PC-9 (cell line): ENCODE measurements at regions not wholly inside any gene's neighbourhood (a gene's known extent, or its start where the extent isn't known, plus 50 kb on each side); places are given as distances from the start of the nearest gene placed in this dataset.

Experiments used
- BruUV-seq: library from RNA; stranded (reverse); fragments of 400-500 nt; replicated peaks from 2 replicates; lab custom pipeline; 2021; lab: Mats Ljungman, UMichigan
- CTCF ChIA-PET: fragments of 300-600 bp; sonication (Branson Sonifier 250); formaldehyde crosslinking; loops from one replicate; lab custom pipeline; 2022; ENCODE audit warnings: antibody characterized with exemption; lab: Charles Lee
- POLR2A ChIA-PET: fragments of 300-600 bp; sonication (Branson Sonifier 250); formaldehyde crosslinking; loops from one replicate; lab custom pipeline; 2022; ENCODE audit warnings: antibody characterized with exemption; ENCODE audit not compliant: unreplicated experiment; lab: Charles Lee
- DNase-seq, 2 experiments: peaks; one replicate each; pipeline versions ENCODE4 v3.0.0 to v3.0.0-alpha.2; 2015 to 2022; ENCODE audit warnings: mixed read lengths in 1 of 2
- H2AFZ ChIP-seq: fragments of 200-600 bp; sonication (generic); 2 replicates; pipeline ENCODE4 v1.8.1; 2017; ENCODE audit warnings: antibody characterized with exemption
- H3F3A ChIP-seq: fragments of 200-600 bp; sonication (generic); 2 replicates; pipeline ENCODE4 v1.8.1; 2017; ENCODE audit warnings: antibody characterized with exemption, mild to moderate bottlenecking, low read depth; ENCODE audit not compliant: insufficient read depth
- H3K27ac ChIP-seq: fragments of 200-600 bp; sonication (generic); 2 replicates; pipeline ENCODE4 v1.6.1; 2016; ENCODE audit warnings: mixed run types
- H3K27me3 ChIP-seq: fragments of 200-600 bp; sonication (generic); 2 replicates; pipeline ENCODE4 v1.6.1; 2016; ENCODE audit warnings: low read depth, mixed run types; ENCODE audit not compliant: insufficient read depth
- H3K36me3 ChIP-seq: fragments of 200-600 bp; sonication (generic); 2 replicates; pipeline ENCODE4 v1.6.1; 2016; ENCODE audit warnings: low read depth, mixed run types
- H3K4me1 ChIP-seq: fragments of 200-600 bp; sonication (generic); replicated peaks from 2 replicates; pipeline ENCODE4 v1.6.1; 2016; ENCODE audit warnings: mixed run types; ENCODE audit not compliant: insufficient read depth
- H3K4me2 ChIP-seq: fragments of 200-600 bp; sonication (generic); 2 replicates; pipeline ENCODE4 v1.6.1; 2017; ENCODE audit warnings: mixed run types
- H3K4me3 ChIP-seq: fragments of 200-600 bp; sonication (generic); 2 replicates; pipeline ENCODE4 v1.6.1; 2016; ENCODE audit warnings: mixed run types
- H3K79me2 ChIP-seq: fragments of 200-600 bp; sonication (generic); 2 replicates; pipeline ENCODE4 v1.6.1; 2017; ENCODE audit warnings: low read depth, mixed run types
- H3K9me2 ChIP-seq: fragments of 200-600 bp; sonication (generic); 2 replicates; pipeline ENCODE4 v1.8.1; 2017; ENCODE audit warnings: mild to moderate bottlenecking; ENCODE audit not compliant: insufficient read depth
- H3K9me3 ChIP-seq: fragments of 200-600 bp; sonication (generic); 2 replicates; pipeline ENCODE4 v1.8.1; 2016; ENCODE audit warnings: low read depth; ENCODE audit not compliant: insufficient read depth
- H4K20me1 ChIP-seq: fragments of 200-600 bp; sonication (generic); 2 replicates; pipeline ENCODE4 v1.8.1; 2017; ENCODE audit not compliant: insufficient read depth
- CTCF ChIP-seq: fragments of 200-600 bp; sonication (generic); conservative IDR thresholded peaks from 2 replicates; pipeline ENCODE4 v1.6.1; 2017; ENCODE audit warnings: mixed run types, antibody characterized with exemption, mild to moderate bottlenecking, moderate library complexity
- EZH2 ChIP-seq: fragments of 200-600 bp; sonication (generic); IDR thresholded peaks from 2 replicates; pipeline ENCODE4 v1.8.0; 2017; ENCODE audit warnings: antibody characterized with exemption, low read depth
- intact Hi-C: fragments of 100-400 bp; cut with micrococcal nuclease; formaldehyde crosslinking; loops from one replicate; pipeline ENCODE4 v1.10.0; 2022; ENCODE audit not compliant: unreplicated experiment

- H3K79me2 ChIP-seq, result no peaks in the 10 kb centered on the region
- H3K27me3 ChIP-seq, result no peaks in the 10 kb centered on the region
- H4K20me1 ChIP-seq, result no peaks in the 10 kb centered on the region
- TF ChIP-seq EZH2 (no peak), CTCF (no peak)
- no peak overlapping the region for H3K4me2 ChIP-seq
- CTCF ChIA-PET, result no interaction called here
- intact Hi-C loops, result no loop called here
- no peaks in the 10 kb centered on the region for H3K9me3 ChIP-seq
- no peaks in the 10 kb centered on the region for H3K9me2 ChIP-seq
- no peak overlapping the region for H3K4me3 ChIP-seq
- POLR2A ChIA-PET, result no interaction called here
- no peak overlapping the region for H3K27ac ChIP-seq
- H3K36me3 ChIP-seq, result no peaks in the 10 kb centered on the region
- no peak for DNase-seq
- no peaks in the 10 kb centered on the region for H3F3A ChIP-seq
- no TSS peak for BruUV-seq
- H3K4me1 ChIP-seq, result no peaks in the 10 kb centered on the region
- no peak overlapping the region for H2AFZ ChIP-seq
Observed at GRCh38 chr2:67802824-67803223, 260.0 kb downstream of the C1D start.

- ChIA-PET CTCF (no interaction called here), POLR2A (no interaction called here)
- no TSS peak for BruUV-seq
- no peak overlapping the region for H2AFZ ChIP-seq
- H3K4me3 ChIP-seq, result no peak overlapping the region
- no peaks in the 10 kb centered on the region for H3K27me3 ChIP-seq
- no peaks in the 10 kb centered on the region for H4K20me1 ChIP-seq
- H3K4me1 ChIP-seq, result no peaks in the 10 kb centered on the region
- no peak for DNase-seq
- no peak overlapping the region for H3K27ac ChIP-seq
- no peaks in the 10 kb centered on the region for H3K9me2 ChIP-seq
- no peaks in the 10 kb centered on the region for H3F3A ChIP-seq
- TF ChIP-seq CTCF (no peak), EZH2 (no peak)
- no peaks in the 10 kb centered on the region for H3K79me2 ChIP-seq
- no peak overlapping the region for H3K4me2 ChIP-seq
- no peaks in the 10 kb centered on the region for H3K9me3 ChIP-seq
- no peaks in the 10 kb centered on the region for H3K36me3 ChIP-seq
- intact Hi-C loops, result no loop called here
Observed at GRCh38 chr2:67806816-67807215, 256.0 kb downstream of the C1D start.

GRCh38 chr2:67808112-67808511, 254.7 kb downstream of the C1D start:
- ChIA-PET CTCF (no interaction called here), POLR2A (no interaction called here)
- intact Hi-C loops, result no loop called here
- Histone ChIP-seq H3K27ac (no peak overlapping the region), H3K9me3 (no peaks in the 10 kb centered on the region), H3F3A (no peaks in the 10 kb centered on the region), H3K79me2 (no peaks in the 10 kb centered on the region), H2AFZ (no peak overlapping the region), H3K4me2 (no peak overlapping the region), H3K9me2 (no peaks in the 10 kb centered on the region), H3K36me3 (no peaks in the 10 kb centered on the region), H4K20me1 (no peaks in the 10 kb centered on the region), H3K4me1 (no peaks in the 10 kb centered on the region), H3K27me3 (no peaks in the 10 kb centered on the region), H3K4me3 (no peak overlapping the region)
- no peak for DNase-seq
- no TSS peak for BruUV-seq
- TF ChIP-seq CTCF, result no peak
- TF ChIP-seq EZH2, result no peak
